OCI-LY3 (cell line): ENCODE measurements at regions not wholly inside any gene's neighbourhood (a gene's known extent, or its start where the extent isn't known, plus 50 kb on each side); places are given as distances from the start of the nearest gene placed in this dataset.

ENCODE experiments used
- H2AFZ ChIP-seq: fragments of 200-600, 300-600 bp; shearing (Covaris generic); 2 replicates; pipeline ENCODE4 v1.6.0; 2014; ENCODE audit warnings: antibody characterized with exemption, low read depth, low read length
- H3K27ac ChIP-seq: fragments of 200-600, 300-600 bp; sonication (generic); 2 replicates; pipeline ENCODE4 v1.5.1; 2014; ENCODE audit warnings: mild to moderate bottlenecking, low read length, moderate library complexity, mixed read lengths
- H3K27me3 ChIP-seq: fragments of 200-600, 300-600 bp; sonication (generic); 2 replicates; pipeline ENCODE4 v1.6.1; 2014; ENCODE audit warnings: low read depth, low read length, mixed read lengths
- H3K36me3 ChIP-seq: fragments of 200-600, 300-600 bp; sonication (generic); replicated peaks from 2 replicates; pipeline ENCODE3; 2014; ENCODE audit warnings: low read depth, low read length, mixed read lengths
- H3K4me1 ChIP-seq: fragments of 300-600, 200-600 bp; sonication (generic); 2 replicates; pipeline ENCODE4 v1.6.1; 2014; ENCODE audit warnings: low read length, mixed read lengths
- H3K4me2 ChIP-seq: fragments of 200-600, 300-600 bp; sonication (generic); 2 replicates; pipeline ENCODE4 v1.6.1; 2014; ENCODE audit warnings: low read length, mixed read lengths
- H3K4me3 ChIP-seq: fragments of 300-600, 200-600 bp; sonication (generic); 2 replicates; pipeline ENCODE4 v1.5.1; 2014; ENCODE audit warnings: antibody characterized with exemption, mild to moderate bottlenecking, low read length, moderate library complexity
- H3K79me2 ChIP-seq: fragments of 300-600, 200-600 bp; shearing (Covaris generic); 2 replicates; pipeline ENCODE4 v1.6.1; 2014; ENCODE audit warnings: mild to moderate bottlenecking, low read length, mixed read lengths
- H3K9ac ChIP-seq: fragments of 300-600, 200-600 bp; shearing (Covaris generic); 2 replicates; pipeline ENCODE4 v1.6.0; 2014; ENCODE audit warnings: mild to moderate bottlenecking, low read length, moderate library complexity
- H3K9me3 ChIP-seq: fragments of 200-600, 300-600 bp; shearing (Covaris generic); 2 replicates; pipeline ENCODE4 v1.6.1; 2014; ENCODE audit warnings: low read length, mixed read lengths; ENCODE audit not compliant: insufficient read depth
- H4K20me1 ChIP-seq: fragments of 200-600, 300-600 bp; sonication (generic); 2 replicates; pipeline ENCODE4 v1.6.1; 2016; ENCODE audit warnings: low read length, mixed read lengths; ENCODE audit not compliant: insufficient read depth
- EZH2phosphoT487 ChIP-seq: fragments of 200-600 bp; shearing (Covaris generic); IDR thresholded peaks from 2 replicates; pipeline ENCODE4 v1.6.1; 2018; ENCODE audit warnings: antibody characterized with exemption, mixed run types, low read depth
- TF ChIP-seq, protein P1 (sequence below): fragments of 200-600, 300-600 bp; sonication (generic); IDR thresholded peaks from 2 replicates; pipeline ENCODE4 v1.5.1; 2014; ENCODE audit warnings: antibody characterized with exemption, low read length, low read depth

DNA sequence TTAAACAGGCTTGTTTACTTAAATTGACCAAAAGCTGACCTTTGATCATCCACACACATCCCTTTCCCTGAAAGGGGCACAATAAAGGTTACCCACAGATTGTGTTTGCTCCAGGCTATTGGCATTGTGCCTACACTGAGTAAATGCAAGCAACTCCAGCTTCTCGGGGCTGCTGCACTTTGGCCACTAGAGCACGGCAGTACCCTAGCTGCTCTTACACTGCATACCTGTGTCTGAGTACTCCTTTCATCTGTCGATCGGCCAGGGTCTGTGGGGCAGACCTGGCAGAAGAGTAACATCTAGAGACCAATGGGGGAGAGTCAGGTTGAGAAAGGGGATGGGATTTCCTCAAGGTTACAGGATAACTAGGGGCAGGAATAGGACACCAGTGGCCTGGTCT is 281.9 kb upstream of the NMUR2 start:
- H3K79me2 ChIP-seq, result no peaks in the 10 kb centered on the region
- no peaks in the 10 kb centered on the region for H3K9me3 ChIP-seq
- H2AFZ ChIP-seq, result no peak overlapping the region
- no peaks in the 10 kb centered on the region for H3K27me3 ChIP-seq
- TF ChIP-seq, protein P1, sequence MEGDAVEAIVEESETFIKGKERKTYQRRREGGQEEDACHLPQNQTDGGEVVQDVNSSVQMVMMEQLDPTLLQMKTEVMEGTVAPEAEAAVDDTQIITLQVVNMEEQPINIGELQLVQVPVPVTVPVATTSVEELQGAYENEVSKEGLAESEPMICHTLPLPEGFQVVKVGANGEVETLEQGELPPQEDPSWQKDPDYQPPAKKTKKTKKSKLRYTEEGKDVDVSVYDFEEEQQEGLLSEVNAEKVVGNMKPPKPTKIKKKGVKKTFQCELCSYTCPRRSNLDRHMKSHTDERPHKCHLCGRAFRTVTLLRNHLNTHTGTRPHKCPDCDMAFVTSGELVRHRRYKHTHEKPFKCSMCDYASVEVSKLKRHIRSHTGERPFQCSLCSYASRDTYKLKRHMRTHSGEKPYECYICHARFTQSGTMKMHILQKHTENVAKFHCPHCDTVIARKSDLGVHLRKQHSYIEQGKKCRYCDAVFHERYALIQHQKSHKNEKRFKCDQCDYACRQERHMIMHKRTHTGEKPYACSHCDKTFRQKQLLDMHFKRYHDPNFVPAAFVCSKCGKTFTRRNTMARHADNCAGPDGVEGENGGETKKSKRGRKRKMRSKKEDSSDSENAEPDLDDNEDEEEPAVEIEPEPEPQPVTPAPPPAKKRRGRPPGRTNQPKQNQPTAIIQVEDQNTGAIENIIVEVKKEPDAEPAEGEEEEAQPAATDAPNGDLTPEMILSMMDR, result no peak
- no peaks in the 10 kb centered on the region for H3K36me3 ChIP-seq
- H3K4me1 ChIP-seq, result no peaks in the 10 kb centered on the region
- H3K4me3 ChIP-seq, result no peak overlapping the region
- H3K4me2 ChIP-seq, result no peak overlapping the region
- H3K27ac ChIP-seq, result no peak overlapping the region
- no peak overlapping the region for H3K9ac ChIP-seq
- H4K20me1 ChIP-seq, result no peaks in the 10 kb centered on the region

DNA sequence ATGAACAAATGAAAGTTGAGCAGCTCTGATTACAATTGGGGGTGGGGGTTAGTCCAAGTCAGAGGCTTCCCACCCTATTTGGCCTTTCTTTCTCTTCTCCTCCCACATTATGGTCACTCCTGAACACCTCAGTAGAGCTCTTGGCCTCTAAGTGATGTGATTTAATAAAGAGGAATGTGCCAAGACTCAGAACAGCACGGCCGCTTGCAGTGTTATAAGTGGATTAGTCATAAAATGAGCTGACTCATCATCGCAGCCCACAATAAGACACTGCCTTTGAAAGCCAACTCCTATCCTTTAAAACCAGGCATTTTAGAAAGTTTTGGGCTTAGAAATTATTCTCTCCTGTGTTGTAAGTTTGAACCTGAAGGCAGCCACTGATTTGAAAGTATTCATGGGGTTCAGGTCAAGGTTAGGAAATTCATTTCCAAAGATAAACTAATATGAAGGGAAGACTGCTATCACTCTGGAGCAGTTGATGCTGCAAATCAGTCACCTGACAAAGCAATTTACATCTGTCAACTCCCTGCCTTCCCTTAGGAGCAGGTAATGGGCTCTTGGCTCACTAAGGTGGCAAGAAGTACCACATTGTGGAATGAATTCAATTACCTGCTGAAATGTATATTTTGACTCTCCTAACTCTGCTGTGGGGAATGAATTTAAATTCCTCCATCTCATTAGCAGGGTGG is 283.6 kb upstream of the NMUR2 start:
- no peak for TF ChIP-seq EZH2phosphoT487
- TF ChIP-seq, protein P1, result no peak
- H3K27ac ChIP-seq, result no peak overlapping the region
- H3K36me3 ChIP-seq, result no peaks in the 10 kb centered on the region
- H3K9me3 ChIP-seq, result no peaks in the 10 kb centered on the region
- no peaks in the 10 kb centered on the region for H3K4me1 ChIP-seq
- H3K9ac ChIP-seq, result no peak overlapping the region
- H4K20me1 ChIP-seq, result no peaks in the 10 kb centered on the region
- H3K4me2 ChIP-seq, result no peak overlapping the region
- H3K79me2 ChIP-seq, result no peaks in the 10 kb centered on the region
- no peak overlapping the region for H2AFZ ChIP-seq
- no peak overlapping the region for H3K4me3 ChIP-seq
- H3K27me3 ChIP-seq, result no peaks in the 10 kb centered on the region

DNA sequence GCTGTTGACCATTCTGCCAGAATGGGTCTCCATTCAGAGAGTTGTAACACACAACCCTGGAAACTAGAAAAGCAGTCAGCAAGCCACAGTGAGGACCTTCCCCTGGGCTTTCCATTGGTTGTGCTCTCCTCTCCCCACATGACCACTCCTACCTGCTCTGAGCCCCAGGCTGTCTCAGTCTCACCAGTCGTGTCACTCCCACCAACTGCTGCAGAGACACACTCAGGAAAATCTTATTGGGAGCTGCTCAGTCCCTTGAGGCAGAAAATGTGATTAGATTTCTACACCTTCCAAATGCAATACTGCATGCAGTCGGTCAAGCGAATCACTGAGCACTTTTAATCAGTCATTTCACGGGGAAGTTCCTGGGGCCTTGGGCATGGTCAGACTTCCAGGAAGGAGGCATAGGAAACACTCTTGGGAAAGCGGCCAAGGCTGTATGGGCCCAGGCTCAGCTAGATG is 284.2 kb upstream of the NMUR2 start:
- no peaks in the 10 kb centered on the region for H3K27me3 ChIP-seq
- H3K4me1 ChIP-seq, result no peaks in the 10 kb centered on the region
- no peak overlapping the region for H3K4me2 ChIP-seq
- no peaks in the 10 kb centered on the region for H3K9me3 ChIP-seq
- no peak overlapping the region for H3K4me3 ChIP-seq
- no peaks in the 10 kb centered on the region for H3K79me2 ChIP-seq
- H3K36me3 ChIP-seq, result no peaks in the 10 kb centered on the region
- TF ChIP-seq EZH2phosphoT487, result no peak
- TF ChIP-seq, protein P1, result no peak
- H2AFZ ChIP-seq, result no peak overlapping the region
- no peak overlapping the region for H3K27ac ChIP-seq
- no peak overlapping the region for H3K9ac ChIP-seq
- H4K20me1 ChIP-seq, result no peaks in the 10 kb centered on the region

DNA sequence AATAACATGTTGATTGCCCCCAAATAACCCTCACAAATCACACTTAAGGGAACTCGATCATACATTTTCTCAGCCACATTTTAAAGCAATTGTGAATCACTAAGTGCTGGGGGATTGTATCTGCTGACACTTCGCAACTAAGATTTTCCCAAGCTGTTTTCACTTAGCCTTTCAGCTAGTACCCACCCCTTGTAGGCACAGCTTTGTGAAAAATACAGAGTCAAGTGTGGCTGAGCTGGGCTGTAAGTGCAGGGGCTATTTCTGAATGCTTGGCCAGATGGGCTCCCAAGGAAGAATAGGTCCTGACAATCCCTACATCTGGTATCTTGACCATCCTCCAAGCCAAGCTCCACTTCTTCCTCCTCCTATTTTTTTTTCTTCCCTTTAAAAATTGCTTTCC is 289.2 kb upstream of the NMUR2 start:
- H3K4me1 ChIP-seq, result no peaks in the 10 kb centered on the region
- no peaks in the 10 kb centered on the region for H3K27me3 ChIP-seq
- no peaks in the 10 kb centered on the region for H3K9me3 ChIP-seq
- H3K79me2 ChIP-seq, result no peaks in the 10 kb centered on the region
- no peak overlapping the region for H3K4me2 ChIP-seq
- no peak overlapping the region for H3K9ac ChIP-seq
- H4K20me1 ChIP-seq, result no peaks in the 10 kb centered on the region
- H2AFZ ChIP-seq, result no peak overlapping the region
- TF ChIP-seq, protein P1, result no peak
- TF ChIP-seq EZH2phosphoT487, result no peak
- H3K27ac ChIP-seq, result no peak overlapping the region
- H3K36me3 ChIP-seq, result no peaks in the 10 kb centered on the region
- H3K4me3 ChIP-seq, result no peak overlapping the region
